GM12875 (cell line): ENCODE measurements at regions not wholly inside any gene's neighbourhood (a gene's known extent, or its start where the extent isn't known, plus 50 kb on each side); places are given as distances from the start of the nearest gene placed in this dataset.

Experiments
- H3K4me3 ChIP-seq: one replicate; pipeline ENCODE4 v1.5.1; 2011; ENCODE audit warnings: low read depth, low read length, control low read depth
- TF ChIP-seq, protein P1 (sequence below): IDR thresholded peaks from 2 replicates; pipeline ENCODE4 v1.5.1; 2011; ENCODE audit warnings: low read depth, mild to moderate bottlenecking, control low read depth, inconsistent platforms, low read length, moderate library complexity, borderline replicate concordance; ENCODE audit not compliant: insufficient read depth

DNA sequence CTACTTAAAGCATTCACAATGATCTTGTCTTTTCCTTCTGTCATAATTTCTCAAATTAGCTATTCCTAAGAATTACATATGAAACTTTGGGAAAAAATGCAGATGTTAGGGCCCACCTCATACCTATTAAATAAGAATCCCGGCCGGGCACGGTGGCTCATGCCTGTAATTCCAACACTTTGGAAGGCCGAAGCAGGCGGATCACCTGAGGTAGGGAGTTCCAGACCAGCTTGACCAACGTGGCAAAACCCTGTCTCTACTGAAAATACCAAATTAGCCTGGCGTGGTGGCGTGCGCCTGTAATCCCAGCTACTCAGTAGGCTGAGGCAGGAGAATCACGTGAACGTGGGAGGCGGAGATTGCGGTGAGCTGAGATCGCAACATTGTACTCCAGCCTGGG is 158.4 kb upstream of the TLL1 start:
- no peak overlapping the region for H3K4me3 ChIP-seq
- TF ChIP-seq, protein P1, sequence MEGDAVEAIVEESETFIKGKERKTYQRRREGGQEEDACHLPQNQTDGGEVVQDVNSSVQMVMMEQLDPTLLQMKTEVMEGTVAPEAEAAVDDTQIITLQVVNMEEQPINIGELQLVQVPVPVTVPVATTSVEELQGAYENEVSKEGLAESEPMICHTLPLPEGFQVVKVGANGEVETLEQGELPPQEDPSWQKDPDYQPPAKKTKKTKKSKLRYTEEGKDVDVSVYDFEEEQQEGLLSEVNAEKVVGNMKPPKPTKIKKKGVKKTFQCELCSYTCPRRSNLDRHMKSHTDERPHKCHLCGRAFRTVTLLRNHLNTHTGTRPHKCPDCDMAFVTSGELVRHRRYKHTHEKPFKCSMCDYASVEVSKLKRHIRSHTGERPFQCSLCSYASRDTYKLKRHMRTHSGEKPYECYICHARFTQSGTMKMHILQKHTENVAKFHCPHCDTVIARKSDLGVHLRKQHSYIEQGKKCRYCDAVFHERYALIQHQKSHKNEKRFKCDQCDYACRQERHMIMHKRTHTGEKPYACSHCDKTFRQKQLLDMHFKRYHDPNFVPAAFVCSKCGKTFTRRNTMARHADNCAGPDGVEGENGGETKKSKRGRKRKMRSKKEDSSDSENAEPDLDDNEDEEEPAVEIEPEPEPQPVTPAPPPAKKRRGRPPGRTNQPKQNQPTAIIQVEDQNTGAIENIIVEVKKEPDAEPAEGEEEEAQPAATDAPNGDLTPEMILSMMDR, result no peak

DNA sequence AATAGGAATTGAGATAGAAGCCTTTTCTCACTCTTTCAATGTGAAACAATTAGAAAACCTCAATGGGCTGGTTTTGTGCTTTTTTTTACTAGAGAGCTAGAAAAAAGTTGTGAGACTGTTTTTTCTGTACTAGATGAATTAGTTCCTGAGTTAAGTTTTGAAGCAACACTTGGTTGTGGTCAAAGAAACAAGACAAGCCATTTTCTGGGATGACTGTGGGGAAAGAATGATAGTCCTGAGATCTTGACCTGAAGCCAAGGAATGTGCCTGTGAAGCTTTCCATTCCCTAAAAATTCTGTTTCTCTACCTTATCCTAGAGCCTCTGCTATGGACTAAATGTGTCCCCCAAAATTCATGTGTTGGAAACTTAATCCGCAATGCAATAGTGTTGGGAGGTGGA is 157.8 kb upstream of the TLL1 start:
- H3K4me3 ChIP-seq, result no peak overlapping the region
- TF ChIP-seq, protein P1, result no peak

DNA sequence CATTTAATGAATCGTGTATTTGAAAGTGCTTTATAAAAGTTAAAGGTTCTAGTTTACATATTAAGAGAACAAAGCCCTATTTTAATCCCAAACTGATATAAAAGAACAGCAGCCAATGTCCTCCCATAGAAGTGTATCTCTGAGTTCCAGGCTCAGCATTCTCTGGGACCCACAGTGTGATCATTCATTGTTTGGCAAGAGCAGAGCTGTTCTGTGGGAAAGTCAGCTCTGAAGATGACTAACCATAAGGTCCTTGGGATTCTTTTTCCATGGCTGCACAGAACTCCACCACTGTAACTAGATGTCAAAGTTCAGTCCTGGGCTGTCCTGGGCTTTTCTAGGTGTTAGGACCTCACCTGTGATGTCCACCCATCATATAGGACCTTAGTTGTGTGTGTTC is 157.0 kb upstream of the TLL1 start:
- H3K4me3 ChIP-seq, result no peak overlapping the region
- TF ChIP-seq, protein P1, result no peak

DNA sequence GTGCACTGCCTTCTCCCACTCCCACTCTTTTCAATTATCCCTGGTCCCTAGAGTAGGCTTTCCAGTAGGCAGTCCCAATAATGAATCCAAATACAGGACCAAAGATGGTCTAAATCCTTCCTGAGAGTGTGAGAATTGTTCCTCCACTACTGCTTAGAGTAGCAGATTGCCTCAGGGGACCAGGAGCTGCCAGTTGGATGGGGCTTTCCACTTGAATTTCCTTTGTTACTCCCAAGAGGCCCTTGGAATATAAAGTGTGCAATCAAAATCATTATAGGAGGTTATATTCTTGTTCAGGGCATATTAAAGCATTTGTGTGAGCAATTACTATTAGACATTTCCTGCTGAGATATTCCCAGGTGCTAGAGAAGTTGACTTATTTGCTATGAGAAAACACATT is 156.6 kb upstream of the TLL1 start:
- TF ChIP-seq, protein P1, result no peak
- no peak overlapping the region for H3K4me3 ChIP-seq

DNA sequence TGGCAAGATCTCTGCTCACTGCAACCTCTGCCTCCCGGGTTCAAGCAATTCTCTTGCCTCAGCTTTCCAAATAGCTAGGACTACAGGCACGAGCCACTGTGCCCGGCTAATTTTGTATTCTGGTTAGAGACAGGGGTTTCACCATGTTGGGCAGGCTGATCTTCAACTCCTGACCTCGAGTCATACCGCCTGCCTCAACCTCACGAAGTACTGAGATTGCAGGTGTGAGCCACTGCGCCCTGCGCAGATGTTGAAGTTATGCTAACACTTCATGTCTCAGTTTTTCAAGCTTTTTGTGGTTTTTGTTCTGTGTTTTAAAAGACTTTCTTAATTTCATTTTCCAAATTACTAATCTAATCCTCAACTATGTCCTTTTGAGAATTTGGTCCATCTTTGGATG is 154.4 kb upstream of the TLL1 start:
- TF ChIP-seq, protein P1, result no peak
- H3K4me3 ChIP-seq, result no peak overlapping the region

DNA sequence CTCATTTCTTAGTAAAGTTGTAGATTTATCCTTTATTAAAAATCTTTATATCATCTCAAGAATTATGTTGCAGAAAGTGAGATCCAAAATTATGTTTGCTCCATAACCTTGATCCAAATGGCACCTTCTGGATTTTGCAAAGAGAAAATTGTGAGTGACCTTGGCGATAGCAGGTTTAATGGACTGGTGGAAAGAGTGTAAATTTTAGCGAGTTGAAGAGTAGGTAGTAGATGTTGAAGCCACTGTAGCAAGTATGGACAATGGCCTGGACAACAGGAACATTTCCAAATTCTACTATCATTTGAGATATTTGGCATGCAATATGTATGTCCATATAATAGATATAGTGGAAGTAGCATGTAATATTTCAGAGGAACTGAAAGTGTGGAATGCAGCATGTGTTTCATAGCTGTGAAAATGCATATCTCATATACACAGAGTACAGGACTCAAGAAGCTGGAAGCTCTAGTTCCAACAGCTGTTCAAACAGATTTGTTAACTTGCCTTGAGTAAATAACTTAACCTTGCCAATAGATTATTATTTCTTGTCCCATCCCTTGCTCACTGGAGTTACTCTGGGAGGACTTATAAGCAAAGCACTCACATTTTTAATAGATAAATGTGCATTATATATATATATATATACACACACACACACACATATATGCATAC is 152.5 kb upstream of the TLL1 start:
- TF ChIP-seq, protein P1, result no peak
- H3K4me3 ChIP-seq, result no peak overlapping the region

DNA sequence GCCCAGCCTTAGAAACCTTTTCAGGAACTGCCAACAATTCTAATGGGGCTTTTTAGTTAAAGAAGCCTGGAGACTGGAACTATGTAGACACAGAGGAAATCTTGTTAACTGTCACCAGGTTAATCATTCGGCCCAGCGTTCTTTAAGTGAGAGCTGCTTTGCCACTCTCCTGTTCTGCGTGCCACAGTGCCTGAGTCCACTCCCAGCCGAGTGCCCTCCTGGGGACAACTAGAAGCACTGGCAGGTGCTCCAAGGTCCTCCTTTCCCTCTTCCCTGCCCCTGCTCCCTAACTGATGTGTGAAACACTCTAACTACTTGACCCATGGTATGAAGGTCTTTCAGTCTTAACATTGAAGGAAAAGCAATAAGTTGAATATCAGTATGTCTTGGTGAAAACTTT is 151.2 kb upstream of the TLL1 start:
- TF ChIP-seq, protein P1, result no peak

More for the DNA sequence above, 151.2 kb upstream of the TLL1 start:
- H3K4me3 ChIP-seq, result no peak overlapping the region
